HG02885 (cell line): ENCODE measurements at regions not wholly inside any gene's neighbourhood (a gene's known extent, or its start where the extent isn't known, plus 50 kb on each side); places are given as distances from the start of the nearest gene placed in this dataset.

ENCODE experiments used
- ATAC-seq: cut with Tn5 transposase; IDR thresholded peaks from one replicate; pipeline ENCODE4 v1.9.1; 2021; ENCODE audit warnings: mild to moderate bottlenecking; ENCODE audit not compliant: unreplicated experiment, poor library complexity

GRCh38 chr2:241924069-241924908 is 54.8 kb downstream of the RTP5 start:
- ATAC-seq: no peak

DNA sequence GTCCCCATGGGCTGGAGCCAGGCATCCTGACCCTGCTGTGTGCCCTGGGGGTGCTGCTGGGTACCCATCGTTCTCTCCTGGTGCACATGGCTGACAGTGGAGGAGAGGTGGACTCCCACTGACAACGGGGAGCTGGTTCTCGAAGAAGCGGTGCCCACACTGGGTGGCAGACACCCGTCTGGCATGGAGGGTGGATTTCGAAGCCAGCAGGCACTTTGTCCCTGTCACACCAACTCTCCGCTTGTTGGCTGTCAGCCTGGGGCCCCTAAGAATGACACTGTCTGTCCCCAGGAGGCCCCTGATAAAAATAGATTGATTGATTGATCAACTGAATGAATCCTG is 55.4 kb downstream of the RTP5 start:
- ATAC-seq: no peak

DNA sequence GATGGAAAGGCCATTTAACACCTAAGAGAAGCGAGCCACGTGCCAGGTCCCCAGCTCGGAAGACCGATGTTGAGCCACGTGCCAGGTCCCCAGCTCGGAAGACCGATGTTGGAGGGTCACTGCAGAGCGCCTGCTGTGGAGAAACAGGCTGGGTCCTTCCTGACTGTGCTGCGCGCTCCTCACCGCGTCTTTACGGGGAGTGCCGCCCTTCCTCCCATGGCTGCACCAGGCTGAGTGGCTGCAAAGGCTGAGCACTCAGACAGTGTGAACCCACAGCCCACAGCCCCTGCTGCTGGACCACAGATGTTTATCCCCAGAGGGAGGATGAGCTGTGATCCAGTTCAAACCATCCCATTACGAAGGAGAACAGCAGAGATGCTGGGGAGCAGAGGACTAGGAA is 55.7 kb downstream of the RTP5 start:
- no peak for ATAC-seq

GRCh38 chr2:241925821-241926441 is 56.4 kb downstream of the RTP5 start:
- ATAC-seq: no peak

DNA sequence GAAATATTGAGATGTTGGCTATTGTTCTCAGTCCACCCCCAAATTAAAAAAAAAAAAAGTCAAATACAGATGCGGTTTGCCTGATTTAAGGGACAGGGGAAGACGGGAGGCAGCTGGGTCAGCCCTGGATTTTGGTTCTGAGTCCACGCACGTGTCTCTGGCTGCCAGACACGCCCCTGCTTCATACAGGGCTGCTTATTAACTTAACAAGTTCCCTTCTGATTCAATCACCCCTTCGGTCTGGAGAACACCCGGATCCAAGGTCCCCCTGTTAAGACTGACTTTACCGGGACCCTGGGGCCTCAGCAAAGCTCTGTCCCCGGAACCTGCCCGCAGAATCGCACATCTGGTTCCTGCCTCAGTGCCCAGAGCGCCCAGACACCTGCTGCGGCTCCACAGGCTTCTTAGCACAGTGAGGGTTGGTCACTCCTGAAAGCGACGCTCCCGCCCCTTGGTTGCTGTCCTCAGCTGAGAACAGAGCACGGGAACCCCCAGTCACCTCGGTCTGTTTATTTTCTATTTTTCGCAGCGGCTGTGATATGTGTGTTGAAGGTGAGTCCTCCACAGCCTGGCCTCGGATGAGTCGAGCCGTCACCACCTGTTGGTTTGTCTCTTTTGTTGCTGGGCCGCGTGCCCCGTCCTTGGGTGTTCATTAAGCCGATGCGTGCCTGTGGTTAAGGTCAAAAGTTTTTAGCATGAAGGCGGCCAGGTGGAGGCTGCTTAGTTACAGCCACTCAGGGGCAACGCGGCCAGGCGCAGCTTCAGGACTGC is 57.2 kb downstream of the RTP5 start:
- ATAC-seq: no peak

DNA sequence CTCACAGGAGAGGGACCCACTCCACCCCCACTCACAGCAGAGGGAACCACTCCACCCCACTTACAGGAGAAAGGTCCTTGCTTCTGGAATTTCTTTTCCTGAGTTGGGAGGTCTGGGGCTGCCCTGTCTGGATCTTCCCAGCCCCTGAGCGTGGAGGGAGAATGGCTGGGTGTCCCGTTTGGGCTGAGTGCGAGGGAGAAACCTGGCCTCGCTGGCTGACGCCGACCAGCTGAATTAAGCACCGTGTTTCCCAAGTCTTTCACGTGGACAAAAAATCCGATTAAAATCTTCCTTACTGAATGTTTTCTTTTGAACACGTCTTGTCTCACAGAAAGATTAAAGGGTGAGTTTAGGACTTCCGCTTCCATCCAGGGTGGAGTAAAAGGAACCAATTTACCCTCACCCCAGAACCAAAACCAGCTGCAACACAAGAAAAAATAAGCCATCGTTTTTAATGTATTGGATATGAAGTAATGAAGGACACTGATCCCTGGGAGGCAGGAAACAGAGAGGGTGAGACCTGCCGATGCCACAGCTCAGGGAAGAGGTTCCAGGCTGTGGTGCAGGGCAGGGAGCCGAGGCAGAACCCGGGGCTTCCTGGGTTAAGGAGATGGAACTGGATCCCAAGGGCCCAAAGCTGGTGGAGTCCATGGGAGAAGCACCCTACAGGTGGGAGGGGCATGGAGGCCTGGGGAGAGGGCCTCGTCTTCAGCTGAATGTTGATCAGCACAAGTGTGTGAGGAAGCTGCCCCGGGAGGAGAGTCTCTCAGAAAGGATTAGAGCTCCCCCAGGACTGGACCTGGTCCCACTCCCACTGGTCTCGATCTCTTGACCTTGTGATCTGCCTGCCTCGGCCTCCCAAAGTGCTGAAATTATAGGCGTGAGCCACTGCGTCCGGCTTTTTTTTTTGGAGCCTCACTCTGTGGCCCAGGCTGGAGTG is 60.3 kb downstream of the RTP5 start:
- no peak for ATAC-seq

DNA sequence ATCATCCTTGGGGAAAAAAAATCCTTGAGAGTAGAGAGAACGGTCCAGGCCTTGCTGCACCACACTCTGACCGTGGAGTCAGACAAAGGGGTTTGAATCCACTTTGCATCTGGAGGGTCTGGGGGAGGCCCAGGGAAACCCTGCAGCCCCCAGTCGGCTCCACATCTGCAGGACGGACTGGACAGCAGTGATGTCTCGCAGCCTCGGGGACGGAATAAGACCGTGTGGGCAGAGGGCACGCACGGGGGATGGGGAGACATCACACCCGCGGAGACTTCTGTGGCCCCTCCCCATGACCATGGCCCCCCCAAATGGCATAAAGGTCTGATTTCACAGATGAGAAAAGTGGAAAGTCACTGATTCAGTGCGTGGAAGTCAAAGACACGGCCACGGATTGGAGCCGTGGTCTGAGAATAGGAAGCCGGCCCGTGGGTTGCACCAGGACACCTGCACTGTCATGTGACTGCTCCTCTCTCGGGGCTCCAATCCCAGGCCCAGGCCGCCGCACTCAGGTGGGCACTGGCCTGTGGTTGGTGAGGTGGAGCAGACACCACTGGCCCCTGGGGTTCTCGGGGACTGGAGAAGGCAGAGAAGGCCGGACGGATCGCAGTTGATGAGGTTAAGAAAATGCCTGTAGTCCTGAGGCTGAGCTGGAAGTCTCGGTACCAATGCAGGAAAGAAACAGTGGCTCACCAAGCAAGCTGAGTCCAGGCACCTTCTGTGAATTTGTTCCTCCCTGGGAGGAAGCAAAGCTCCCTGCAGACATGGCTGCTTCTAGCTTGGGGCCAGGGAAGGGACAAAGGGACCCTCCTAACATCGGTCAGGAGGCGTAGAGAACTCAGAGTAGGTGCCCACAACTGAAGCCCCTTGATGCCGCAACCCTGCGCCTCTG is 61.8 kb downstream of the RTP5 start:
- no peak for ATAC-seq

DNA sequence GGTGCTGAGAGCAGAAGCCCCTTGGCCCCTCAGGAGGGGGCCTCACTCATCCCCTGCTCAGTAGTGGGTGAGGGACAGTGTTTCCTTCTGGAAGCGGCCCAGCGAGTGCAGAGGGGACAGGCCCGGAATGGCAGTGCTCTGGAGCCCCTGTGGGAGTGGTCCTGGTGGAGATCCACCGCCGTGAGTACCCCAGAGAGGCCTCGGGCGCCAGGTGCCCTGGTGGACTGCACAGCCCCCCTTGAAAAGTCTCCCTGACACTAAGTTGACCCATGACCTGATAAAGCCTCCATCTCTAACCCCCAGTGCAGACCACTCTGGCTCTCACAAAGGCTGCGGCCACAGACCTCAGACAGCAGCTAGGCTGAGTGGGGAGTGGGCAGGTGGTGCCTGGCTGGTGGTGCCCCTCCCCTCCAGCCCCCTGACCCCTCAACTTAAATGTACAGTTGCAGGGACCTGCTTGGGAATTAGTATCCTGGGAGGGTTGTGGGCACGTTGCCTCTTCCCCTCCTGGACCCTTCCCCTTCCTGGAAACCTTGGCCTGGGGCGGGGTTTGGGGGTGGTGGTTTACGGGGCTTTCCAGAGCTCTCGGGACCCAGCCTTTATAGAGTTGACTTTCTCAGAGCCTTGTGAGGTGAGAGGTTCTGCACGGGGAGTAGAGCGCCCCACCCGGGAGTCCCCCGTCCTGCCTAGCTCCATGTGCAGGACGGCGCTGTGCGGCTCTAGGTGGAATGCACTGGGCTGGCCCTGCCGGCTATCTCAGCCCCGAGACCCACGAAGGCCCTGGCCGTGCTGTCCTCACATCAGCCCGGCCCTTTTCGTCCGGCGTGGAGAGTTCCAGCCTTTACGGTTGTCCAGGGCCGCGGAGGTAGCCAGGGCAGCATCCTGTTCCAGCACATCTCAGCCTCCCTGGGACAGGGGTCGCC is 62.7 kb downstream of the RTP5 start:
- ATAC-seq: no peak

DNA sequence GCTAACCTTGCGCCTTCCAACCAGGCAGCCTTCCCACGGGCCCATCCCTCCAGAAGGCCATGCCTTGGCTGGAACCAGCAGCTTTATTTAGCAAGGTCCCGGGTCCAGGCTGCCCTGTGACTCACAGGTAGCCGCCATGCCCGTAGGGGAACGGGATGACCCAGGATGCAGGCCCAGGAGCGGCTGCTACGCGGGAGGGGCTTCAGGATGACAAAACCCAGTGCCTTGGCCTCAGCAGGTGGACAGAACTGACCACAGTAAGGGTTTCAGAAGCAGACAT is 63.3 kb downstream of the RTP5 start:
- ATAC-seq: no peak

DNA sequence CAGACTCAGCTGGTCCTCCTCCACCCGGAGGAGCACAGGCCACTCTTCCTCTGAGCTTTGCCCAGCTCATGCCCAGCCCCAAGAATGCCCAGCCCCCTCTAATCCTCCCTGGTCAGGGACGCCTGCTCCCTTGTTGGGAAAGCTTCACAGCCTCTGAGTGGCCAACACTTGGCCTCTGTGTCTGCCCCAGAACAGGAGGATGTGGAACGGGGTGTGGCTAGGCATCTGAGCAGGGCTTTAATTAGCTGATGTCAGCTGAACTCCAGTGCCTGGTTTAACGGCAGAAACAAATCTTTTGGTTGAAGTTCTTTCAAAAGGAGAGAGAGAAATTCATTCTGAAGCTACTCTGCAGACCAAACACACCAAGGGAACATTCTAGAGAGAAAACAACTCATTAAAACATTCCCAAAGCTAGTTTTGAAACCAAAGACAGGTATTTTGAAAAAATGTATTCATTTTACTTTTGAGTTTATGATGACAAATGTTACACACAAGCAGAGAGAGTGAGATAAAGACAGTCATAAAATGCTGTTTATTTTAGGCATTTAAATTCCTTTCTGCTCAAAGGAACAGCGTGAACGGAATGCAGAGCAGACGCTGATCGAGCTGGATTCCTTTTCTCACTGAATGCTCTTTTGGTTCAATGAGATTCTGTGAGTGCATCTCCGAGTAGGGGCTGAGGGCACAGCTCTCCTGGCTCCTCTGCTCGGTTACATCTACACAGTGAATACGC is 63.8 kb downstream of the RTP5 start:
- no peak for ATAC-seq

DNA sequence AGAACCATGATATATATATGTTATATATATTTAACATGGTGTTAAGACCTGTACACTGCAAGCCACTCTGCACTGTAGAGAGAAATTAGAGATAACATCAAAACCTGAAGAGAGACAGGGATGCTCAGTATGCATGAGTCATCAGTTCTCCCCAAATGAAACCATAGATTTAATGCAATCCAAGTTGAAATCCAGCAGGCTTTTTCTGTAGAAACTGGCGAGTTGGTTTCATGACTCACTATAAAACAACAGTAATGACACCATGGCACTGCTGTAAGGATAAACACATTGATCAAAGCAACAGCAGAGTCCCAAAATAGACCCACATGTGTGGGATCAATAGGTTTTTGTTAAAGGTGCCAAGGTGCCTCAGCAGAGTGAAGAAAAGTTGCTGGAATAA is 65.8 kb downstream of the RTP5 start:
- ATAC-seq: no peak

- ATAC-seq: no peak
Observed at GRCh38 chr2:241935774-241936173, 66.2 kb downstream of the RTP5 start.

DNA sequence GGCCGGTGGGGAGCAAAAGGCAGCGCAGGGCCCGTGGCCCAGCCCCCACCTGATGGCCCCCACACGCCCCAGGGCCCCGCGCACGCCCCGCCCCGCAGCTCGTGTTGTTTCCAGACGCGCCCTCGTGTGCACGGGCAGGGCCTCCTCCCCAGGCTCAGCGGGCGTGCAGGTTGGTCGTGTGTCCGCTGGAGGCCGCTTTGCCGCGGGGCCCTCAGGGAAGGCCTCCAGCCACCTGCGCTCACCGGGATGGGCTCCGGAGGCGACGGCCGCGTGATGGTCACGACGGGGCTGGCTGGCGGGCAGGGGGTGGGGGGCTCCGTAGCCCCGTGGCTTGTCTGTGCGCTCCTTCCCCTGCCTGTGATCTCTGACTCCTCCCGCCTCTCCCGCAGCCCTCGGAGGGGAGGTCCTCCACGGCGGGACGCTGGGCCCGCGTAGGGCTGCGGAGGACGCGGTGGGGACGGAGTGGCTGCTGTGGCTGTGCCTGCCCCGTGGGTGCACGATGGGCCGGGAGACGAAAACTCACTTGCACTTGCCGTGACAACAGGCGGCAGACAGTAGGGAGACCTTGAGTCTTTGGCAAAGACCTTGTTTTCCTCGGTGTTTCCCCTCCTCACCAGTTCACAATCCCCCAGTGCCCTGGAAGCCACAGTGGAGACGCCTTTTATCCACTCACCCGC is 67.1 kb downstream of the RTP5 start:
- ATAC-seq: no peak

DNA sequence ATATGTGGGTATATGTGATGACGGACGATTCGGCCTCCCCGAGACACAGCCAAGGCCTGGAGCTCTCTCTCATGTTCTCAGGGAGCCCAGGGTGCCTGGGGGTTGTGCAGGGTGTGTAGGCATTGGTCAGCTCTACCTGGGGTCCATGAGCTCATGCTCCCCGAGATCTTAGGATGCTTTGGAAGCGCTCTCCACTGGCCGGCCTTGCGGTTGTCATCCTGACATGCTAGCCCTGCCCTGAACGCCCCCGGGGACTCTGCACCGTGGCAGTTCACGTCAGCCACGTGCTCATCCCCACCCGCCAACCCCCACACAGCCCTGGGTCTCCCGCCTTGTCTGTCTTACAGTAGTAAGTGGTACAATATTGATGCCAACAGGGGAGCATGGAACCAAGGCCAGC is 67.8 kb downstream of the RTP5 start:
- no peak for ATAC-seq

DNA sequence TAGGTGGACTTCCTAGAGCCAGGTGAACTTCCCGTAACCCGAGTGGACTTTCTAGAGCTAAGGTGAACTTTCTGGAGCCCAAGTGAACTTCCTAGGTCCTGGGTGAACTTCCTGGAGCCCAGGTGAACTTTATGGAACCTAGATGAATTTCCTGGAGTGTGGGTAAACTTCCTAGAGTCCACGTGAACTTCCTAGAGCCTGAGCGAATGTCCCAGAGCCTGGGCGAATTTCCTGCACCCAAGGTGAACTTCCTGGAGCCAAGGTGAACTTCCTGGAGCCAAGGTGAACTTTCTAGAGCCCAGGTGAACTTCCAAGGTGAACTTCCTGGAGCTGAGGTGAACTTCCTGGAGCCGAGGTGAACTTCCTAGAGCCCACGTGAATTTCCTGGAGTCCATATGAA is 70.0 kb downstream of the RTP5 start:
- ATAC-seq: no peak

GRCh38 chr2:241940329-241940728 is 70.8 kb downstream of the RTP5 start:
- ATAC-seq: no peak

- ATAC-seq: no peak
Observed at GRCh38 chr2:241941691-241942301, 72.3 kb downstream of the RTP5 start.
